ENCODE measurements at regions not wholly inside any gene's neighbourhood (a gene's known extent, or its start where the extent isn't known, plus 50 kb on each side); places are given as distances from the start of the nearest gene placed in this dataset.

GRCh38 chr22:47376322-47376700 is 613.9 kb downstream of the TBC1D22A start:
- no peak for DNase-seq (ENCODE audit: low read depth, low spot score)

DNA sequence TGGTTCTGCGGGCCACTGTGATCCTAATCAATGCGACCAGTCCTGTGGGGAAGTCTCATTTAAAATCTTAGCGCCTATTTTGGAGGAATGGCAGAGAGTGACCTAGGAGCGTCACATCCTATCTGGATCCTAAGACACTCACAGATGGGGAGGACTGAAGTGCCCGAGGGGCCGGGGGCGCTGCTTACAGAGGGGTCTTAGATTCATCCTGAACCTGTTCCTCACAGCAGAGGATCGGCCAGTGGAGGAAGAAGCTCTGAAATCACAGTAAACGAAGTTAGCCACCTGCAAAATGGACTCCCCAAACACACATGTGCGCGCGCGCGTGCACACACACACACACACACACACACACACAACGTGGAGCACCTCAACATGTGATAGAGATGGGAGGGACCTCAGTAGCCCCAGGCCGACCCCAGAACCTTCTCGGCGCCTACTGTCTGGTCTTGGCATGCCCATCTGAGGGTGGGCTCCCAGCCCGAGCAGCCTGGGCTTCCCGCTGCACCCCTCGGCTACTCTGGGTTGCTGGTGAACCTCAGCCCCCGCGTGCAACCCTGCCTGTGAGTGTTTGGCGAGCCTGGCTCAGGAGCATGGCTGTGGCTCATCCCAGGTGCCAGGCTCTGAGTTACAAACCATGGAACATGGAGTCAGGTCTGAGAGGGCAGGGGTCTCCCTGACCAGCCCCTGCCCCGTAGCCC is 613.3 kb downstream of the TBC1D22A start:
- DNase-seq (ENCODE audit: low read depth, low spot score): no peak

GRCh38 chr22:47374901-47375575 is 612.6 kb downstream of the TBC1D22A start:
- no peak for DNase-seq (ENCODE audit: low read depth, low spot score)

DNA sequence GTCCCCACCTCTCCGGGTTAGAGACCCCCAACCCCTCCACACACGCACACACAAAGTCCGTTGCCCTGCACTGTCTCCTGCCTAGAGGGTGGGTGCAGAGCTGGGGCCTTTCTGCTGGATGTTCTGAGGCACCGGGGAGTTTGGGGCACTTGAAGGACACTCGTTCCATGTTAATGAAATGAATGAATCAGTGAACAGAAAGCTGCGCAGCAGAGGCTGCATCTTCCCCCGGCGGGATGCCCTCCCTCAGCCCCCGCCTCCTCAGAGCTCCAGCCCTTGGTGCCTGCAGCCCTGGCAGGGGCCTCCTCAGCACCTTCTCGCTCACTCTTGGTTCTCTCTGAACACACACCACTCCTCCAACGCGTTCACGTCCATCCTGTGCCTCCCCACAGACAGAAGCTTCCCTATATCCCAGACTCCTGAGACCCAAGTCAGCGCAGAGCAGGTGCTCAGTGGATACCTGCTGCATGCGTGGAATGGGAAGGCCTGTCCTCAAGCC is 611.9 kb downstream of the TBC1D22A start:
- DNase-seq (ENCODE audit: low read depth, low spot score): no peak

- DNase-seq (ENCODE audit: low read depth, low spot score): no peak
Observed at GRCh38 chr22:47373648-47374272, 611.3 kb downstream of the TBC1D22A start.

GRCh38 chr22:47372596-47373385 is 610.3 kb downstream of the TBC1D22A start:
- DNase-seq (ENCODE audit: low read depth, low spot score): no peak

- no peak for DNase-seq (ENCODE audit: low read depth, low spot score)
Observed at GRCh38 chr22:47372111-47372581, 609.7 kb downstream of the TBC1D22A start.

DNA sequence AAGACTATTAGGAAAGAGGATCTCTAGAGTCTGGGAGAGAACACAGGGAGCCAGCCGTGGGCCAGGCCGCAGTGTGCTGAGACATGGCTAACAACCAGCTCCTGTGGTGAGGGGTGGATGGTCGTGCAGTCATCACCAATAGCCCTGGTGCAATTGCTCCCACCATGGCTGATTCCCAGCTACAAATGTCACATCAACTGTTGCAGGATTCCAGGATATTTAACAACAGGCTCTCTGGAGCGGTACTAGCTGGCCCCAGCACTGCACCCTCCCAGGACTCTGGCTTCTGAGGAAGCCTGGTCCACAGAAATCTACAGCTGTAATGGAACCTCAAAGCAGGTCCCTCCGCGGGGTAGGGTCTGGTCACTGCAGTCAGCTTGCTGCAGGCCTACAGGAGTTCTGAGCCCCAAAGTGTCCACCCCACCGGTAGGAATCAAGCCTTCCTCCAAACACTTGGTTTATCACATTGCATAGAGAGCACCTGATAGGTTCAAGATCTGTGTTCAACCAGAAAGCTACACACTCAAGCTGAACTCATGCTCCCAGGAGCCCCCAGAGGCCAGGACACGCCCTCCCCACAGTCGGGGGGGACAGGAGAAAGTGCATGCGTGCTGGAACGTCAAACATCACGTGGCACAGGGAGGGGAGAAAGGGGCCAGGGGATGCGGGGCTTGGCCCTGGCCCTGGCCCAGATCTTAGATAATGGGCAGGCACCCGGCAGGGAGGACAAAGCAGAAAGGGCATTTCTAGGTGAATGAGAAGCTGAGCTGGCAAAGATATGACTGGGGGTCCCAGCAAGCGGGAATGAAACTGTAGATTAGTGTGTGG is 609.0 kb downstream of the TBC1D22A start:
- DNase-seq (ENCODE audit: low read depth, low spot score): no peak

GRCh38 chr22:47370448-47371262 is 608.2 kb downstream of the TBC1D22A start:
- no peak for DNase-seq (ENCODE audit: low read depth, low spot score)

DNA sequence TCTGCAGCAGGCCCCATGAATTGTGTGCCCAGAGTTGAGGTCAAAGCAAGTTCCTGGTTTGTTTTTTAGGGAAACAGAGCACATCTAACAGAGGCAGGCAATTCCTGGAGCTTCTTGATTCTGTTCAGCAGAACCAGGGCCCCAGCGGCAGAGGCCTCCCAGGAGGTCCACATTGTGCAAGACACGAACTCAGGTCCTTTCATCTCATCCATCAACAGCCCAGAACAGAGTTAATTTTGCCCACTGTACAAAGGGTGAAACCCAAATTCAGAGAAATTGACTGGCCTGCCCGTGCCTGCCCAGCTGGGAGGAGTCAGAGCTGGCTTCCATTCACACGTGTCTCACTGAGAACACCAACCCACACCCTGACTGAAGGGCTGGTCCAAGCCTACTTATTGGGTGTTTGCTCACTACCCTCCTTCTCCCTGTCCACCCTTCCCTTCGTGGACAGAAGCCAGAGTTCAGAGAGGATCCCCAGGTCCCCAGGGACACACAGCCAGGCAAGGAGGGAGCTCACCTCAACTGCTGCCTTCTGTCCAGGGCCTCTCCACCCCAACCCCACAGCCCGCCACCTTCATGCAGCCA is 607.1 kb downstream of the TBC1D22A start:
- no peak for DNase-seq (ENCODE audit: low read depth, low spot score)

DNA sequence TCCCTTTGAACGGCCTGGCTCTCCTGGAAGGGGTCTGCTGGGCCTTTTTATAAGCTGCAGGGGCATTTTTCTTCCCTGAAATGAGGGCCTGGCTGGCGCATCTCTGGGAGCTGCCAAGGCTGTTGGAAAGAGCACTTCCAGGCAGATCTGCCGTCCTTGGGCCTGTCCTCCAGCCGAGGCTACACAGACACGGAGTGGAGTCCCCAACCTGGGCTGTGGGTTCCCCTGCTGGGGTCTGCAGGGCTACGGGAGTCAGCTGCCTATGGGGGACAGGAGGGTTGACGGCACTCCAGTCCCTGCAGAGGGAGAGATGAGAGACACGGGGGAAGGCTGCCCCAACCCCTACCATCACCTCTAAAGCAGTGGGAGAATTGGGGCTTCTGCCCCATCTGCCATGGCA is 606.6 kb downstream of the TBC1D22A start:
- DNase-seq (ENCODE audit: low read depth, low spot score): no peak

- DNase-seq (ENCODE audit: low read depth, low spot score): no peak
Observed at GRCh38 chr22:47367993-47368945, 605.8 kb downstream of the TBC1D22A start.

GRCh38 chr22:47367107-47367690 is 604.7 kb downstream of the TBC1D22A start:
- no peak for DNase-seq (ENCODE audit: low read depth, low spot score)

DNA sequence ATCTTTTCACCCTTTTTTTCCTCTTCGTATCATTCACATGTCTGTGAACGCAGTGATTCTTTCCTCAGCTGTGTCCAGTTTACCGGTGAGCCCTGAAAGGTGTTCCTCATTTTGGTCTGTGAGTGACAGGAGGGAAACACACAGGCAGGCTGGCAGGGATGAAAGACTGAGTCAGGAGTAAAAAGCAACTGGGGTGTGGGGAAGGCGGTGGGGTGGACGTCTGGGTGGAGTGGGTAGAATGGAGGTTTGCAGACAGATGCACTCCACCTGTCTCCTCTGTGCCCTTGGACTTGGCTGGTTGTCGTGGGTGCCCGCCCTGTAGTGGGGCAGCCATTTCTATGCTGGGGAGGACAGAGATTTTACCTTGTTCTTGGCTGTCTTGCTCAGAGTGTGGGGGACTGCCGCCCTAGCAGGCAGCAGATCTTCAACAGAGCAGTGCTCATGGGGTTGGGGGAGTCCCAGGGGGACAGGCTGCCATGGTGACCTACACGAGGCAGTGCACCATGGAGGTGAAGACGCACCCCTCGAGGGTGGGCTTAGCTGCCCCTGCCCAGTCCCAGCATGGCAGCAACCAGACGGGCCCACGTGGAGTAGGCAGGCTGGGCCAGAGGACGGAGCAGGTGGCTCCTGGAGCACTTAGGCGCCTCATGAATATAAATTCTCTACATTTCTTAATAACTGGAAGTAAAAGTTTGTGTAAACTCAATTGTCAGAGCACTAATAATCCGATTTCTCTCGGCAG is 603.7 kb downstream of the TBC1D22A start:
- no peak for DNase-seq (ENCODE audit: low read depth, low spot score)

DNA sequence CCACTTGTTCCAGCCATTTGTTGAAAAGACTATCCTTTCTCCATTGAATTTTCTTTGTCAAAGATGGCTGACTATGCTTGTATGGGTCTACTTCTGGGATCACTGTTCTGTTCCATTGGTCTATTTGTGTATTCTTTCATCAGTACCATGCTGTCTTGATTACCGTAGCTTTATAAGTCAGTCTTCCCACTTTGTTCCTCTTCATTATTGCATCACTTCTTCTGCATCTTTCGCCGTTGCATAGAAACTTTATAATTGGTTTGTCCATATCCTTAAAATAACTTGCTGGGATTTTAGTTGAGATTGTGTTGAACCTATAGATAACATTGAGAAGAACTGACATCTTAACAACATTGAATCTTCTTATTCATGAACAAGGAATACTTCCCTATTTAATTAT is 598.8 kb downstream of the TBC1D22A start:
- no peak for DNase-seq (ENCODE audit: low read depth, low spot score)

DNA sequence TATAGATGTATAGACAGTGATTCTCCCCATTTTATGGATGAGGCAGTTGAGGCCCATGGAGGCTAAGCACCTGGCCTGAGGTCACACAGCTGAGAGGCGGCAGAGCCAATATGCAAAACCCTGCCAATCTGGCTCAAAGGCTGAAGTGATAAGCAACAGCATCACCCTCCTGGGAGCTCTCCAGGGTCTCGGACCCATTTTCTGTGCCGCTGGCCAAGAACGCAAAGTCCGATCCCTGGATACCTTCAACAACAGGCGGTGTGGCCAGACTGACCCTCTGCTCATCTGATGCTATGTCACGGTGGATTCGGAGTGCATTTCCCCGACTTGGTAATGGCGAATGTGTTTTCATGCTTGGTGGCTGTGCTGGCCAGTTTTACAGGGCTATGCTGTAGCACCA is 595.0 kb downstream of the TBC1D22A start:
- DNase-seq (ENCODE audit: low read depth, low spot score): no peak

GRCh38 chr22:47357086-47357485 is 594.6 kb downstream of the TBC1D22A start:
- DNase-seq (ENCODE audit: low read depth, low spot score): no peak
